Panc1 (cell line): ENCODE measurements at regions not wholly inside any gene's neighbourhood (a gene's known extent, or its start where the extent isn't known, plus 50 kb on each side); places are given as distances from the start of the nearest gene placed in this dataset.

ENCODE experiments used
- CTCF ChIP-seq: fragments of 450-650 bp; IDR thresholded peaks from 2 replicates; pipeline ENCODE4 v1.5.1; 2017; ENCODE audit warnings: mild to moderate bottlenecking
- POLR2AphosphoS5 ChIP-seq: IDR thresholded peaks from 2 replicates; pipeline ENCODE4 v1.6.1; 2012; ENCODE audit warnings: mild to moderate bottlenecking, low read depth, low read length, moderate library complexity
- SIN3A ChIP-seq: IDR thresholded peaks from 2 replicates; pipeline ENCODE4 v1.6.1; 2012; ENCODE audit warnings: low read depth, mild to moderate bottlenecking, low read length, moderate library complexity, borderline replicate concordance; ENCODE audit not compliant: insufficient read depth
- TCF7L2 ChIP-seq: IDR thresholded peaks from 2 replicates; pipeline ENCODE4 v1.6.1; 2011; ENCODE audit warnings: mild to moderate bottlenecking, low read depth, low read length, inconsistent platforms
- TF ChIP-seq, protein P1 (sequence below), 2 experiments: IDR thresholded peaks; 2 replicates each; pipeline ENCODE4 v1.6.1; 2011 to 2012; ENCODE audit warnings: low read depth in 2 of 2, control low read depth in 1 of 2, low read length in 1 of 2, mild to moderate bottlenecking in 1 of 2, moderate library complexity in 1 of 2; ENCODE audit not compliant: insufficient read depth in 1 of 2

DNA sequence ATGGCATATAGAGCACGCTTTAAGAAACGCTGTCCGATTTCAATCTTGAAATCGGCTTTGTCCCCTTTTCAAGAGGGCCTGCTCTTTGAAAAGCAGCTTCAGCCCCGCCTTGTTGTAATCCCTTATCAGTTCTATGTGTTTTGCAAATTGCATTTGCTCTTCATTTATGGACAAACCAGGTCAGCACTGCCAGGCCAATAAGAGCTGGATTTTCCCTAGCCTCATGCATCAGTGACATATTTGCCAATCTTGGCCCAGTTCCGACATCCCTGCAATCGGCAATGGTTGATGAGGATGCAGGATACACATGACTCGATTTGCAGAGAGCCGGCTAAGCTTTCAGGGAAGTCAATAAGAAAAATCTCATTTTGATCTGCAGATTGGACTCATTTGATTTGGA lies 529.1 kb upstream of the CLINT1 start:
- TF ChIP-seq POLR2AphosphoS5 (no peak), CTCF (no peak), TCF7L2 (no peak), SIN3A (no peak)
- TF ChIP-seq, protein P1, sequence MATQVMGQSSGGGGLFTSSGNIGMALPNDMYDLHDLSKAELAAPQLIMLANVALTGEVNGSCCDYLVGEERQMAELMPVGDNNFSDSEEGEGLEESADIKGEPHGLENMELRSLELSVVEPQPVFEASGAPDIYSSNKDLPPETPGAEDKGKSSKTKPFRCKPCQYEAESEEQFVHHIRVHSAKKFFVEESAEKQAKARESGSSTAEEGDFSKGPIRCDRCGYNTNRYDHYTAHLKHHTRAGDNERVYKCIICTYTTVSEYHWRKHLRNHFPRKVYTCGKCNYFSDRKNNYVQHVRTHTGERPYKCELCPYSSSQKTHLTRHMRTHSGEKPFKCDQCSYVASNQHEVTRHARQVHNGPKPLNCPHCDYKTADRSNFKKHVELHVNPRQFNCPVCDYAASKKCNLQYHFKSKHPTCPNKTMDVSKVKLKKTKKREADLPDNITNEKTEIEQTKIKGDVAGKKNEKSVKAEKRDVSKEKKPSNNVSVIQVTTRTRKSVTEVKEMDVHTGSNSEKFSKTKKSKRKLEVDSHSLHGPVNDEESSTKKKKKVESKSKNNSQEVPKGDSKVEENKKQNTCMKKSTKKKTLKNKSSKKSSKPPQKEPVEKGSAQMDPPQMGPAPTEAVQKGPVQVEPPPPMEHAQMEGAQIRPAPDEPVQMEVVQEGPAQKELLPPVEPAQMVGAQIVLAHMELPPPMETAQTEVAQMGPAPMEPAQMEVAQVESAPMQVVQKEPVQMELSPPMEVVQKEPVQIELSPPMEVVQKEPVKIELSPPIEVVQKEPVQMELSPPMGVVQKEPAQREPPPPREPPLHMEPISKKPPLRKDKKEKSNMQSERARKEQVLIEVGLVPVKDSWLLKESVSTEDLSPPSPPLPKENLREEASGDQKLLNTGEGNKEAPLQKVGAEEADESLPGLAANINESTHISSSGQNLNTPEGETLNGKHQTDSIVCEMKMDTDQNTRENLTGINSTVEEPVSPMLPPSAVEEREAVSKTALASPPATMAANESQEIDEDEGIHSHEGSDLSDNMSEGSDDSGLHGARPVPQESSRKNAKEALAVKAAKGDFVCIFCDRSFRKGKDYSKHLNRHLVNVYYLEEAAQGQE (IDR thresholded peaks at IDR 0.05; ENCODE audit: insufficient read depth in 1 of 2, low read depth in 2 of 2, low read length in 1 of 2), result no peak
